Vagina (tissue), 2 donors: ENCODE measurements at regions not wholly inside any gene's neighbourhood (a gene's known extent, or its start where the extent isn't known, plus 50 kb on each side); places are given as distances from the start of the nearest gene placed in this dataset.

Experiments used
- CTCF ChIP-seq, 3 experiments: fragments of 450-650 bp in 2 of 3; fragments of 200-600 bp in 1 of 3; sonication (generic) in 1 of 3; IDR thresholded peaks; one replicate each; pipeline ENCODE4 v1.5.1; 2017 to 2019; ENCODE audit warnings: antibody characterized with exemption in 3 of 3, mild to moderate bottlenecking in 2 of 3, moderate library complexity in 2 of 3
- POLR2A ChIP-seq, 2 donors: fragments of 450-650 bp; IDR thresholded peaks; one replicate each; pipeline ENCODE4 v1.6.1; 2017; ENCODE audit warnings: antibody characterized with exemption in 2 of 2, mild to moderate bottlenecking in 2 of 2, moderate library complexity in 2 of 2
- POLR2AphosphoS5 ChIP-seq, 2 donors: sonication (generic); formaldehyde crosslinking; IDR thresholded peaks; one replicate each; pipeline ENCODE4 v1.9.0; 2017; ENCODE audit warnings: antibody characterized with exemption in 2 of 2, mild to moderate bottlenecking in 2 of 2, low read depth in 1 of 2; ENCODE audit not compliant: insufficient read depth in 1 of 2

- TF ChIP-seq CTCF (IDR thresholded peaks at IDR 0.05), result no peak
- TF ChIP-seq POLR2A (IDR thresholded peaks at IDR 0.05), result no peak
- TF ChIP-seq POLR2AphosphoS5 (IDR thresholded peaks at IDR 0.05; ENCODE audit: insufficient read depth in 1 of 2, low read depth in 1 of 2), result no peak
Measured at GRCh38 chr6:101259505-101259904, 134.0 kb upstream of the GRIK2 start.
